Parathyroid adenoma (tissue), 2 donors: ENCODE measurements at regions not wholly inside any gene's neighbourhood (a gene's known extent, or its start where the extent isn't known, plus 50 kb on each side); places are given as distances from the start of the nearest gene placed in this dataset.

Experiments
- H2AFZ ChIP-seq: fragments of 300-600 bp; sonication (generic); one replicate; pipeline ENCODE4 v1.7.0; 2017; ENCODE audit warnings: antibody characterized with exemption, mild to moderate bottlenecking
- H3K27ac ChIP-seq: fragments of 300-600 bp; sonication (generic); one replicate; pipeline ENCODE4 v1.7.0; 2017
- H3K27me3 ChIP-seq: fragments of 300-600 bp; sonication (generic); one replicate; pipeline ENCODE4 v1.7.0; 2017; ENCODE audit warnings: low read length; ENCODE audit not compliant: control insufficient read depth, insufficient read depth
- H3K36me3 ChIP-seq: fragments of 300-600 bp; sonication (generic); one replicate; pipeline ENCODE4 v1.7.0; 2017; ENCODE audit warnings: low read length; ENCODE audit not compliant: control insufficient read depth, insufficient read depth
- H3K4me1 ChIP-seq: fragments of 300-600 bp; sonication (generic); one replicate; pipeline ENCODE4 v1.7.0; 2017; ENCODE audit warnings: control low read depth
- H3K4me2 ChIP-seq: fragments of 300-600 bp; sonication (generic); one replicate; pipeline ENCODE4 v1.7.0; 2017; ENCODE audit warnings: low read length
- H3K4me3 ChIP-seq: fragments of 300-600 bp; sonication (generic); one replicate; pipeline ENCODE4 v1.7.0; 2017; ENCODE audit warnings: low read depth, low read length
- H3K79me2 ChIP-seq: fragments of 300-600 bp; sonication (generic); one replicate; pipeline ENCODE4 v1.7.0; 2017; ENCODE audit warnings: control low read depth
- H3K9ac ChIP-seq: fragments of 300-600 bp; sonication (generic); one replicate; pipeline ENCODE4 v1.7.0; 2017; ENCODE audit warnings: mild to moderate bottlenecking
- H3K9me3 ChIP-seq: fragments of 300-600 bp; sonication (generic); one replicate; pipeline ENCODE4 v1.7.0; 2017; ENCODE audit warnings: low read length; ENCODE audit not compliant: control insufficient read depth
- CTCF ChIP-seq: fragments of 300-600 bp; sonication (generic); IDR thresholded peaks from one replicate; pipeline ENCODE4 v1.7.0; 2017; ENCODE audit warnings: antibody characterized with exemption, mild to moderate bottlenecking
- donor health status: primary hyperparathyroidism.

GRCh38 chr6:142693441-142693840, 251.5 kb downstream of the HIVEP2 start:
- Histone ChIP-seq H3K4me3 (no peak overlapping the region), H3K9ac (no peak overlapping the region), H3K9me3 (no peaks in the 10 kb centered on the region), H3K27me3 (no peaks in the 10 kb centered on the region), H3K4me1 (no peaks in the 10 kb centered on the region), H3K79me2 (no peaks in the 10 kb centered on the region), H3K36me3 (no peaks in the 10 kb centered on the region), H3K4me2 (no peak overlapping the region), H3K27ac (no peak overlapping the region), H2AFZ (no peak overlapping the region)
- TF ChIP-seq CTCF = no peak

- H2AFZ ChIP-seq = no peak overlapping the region
- no peaks in the 10 kb centered on the region for H3K36me3 ChIP-seq
- H3K4me3 ChIP-seq = no peak overlapping the region
- no peak overlapping the region for H3K27ac ChIP-seq
- H3K4me1 ChIP-seq = no peaks in the 10 kb centered on the region
- TF ChIP-seq CTCF = no peak
- H3K27me3 ChIP-seq = no peaks in the 10 kb centered on the region
- H3K4me2 ChIP-seq = no peak overlapping the region
- no peak overlapping the region for H3K9ac ChIP-seq
- no peaks in the 10 kb centered on the region for H3K9me3 ChIP-seq
- H3K79me2 ChIP-seq = no peaks in the 10 kb centered on the region
These were observed 250.9 kb downstream of the HIVEP2 start for GRCh38 chr6:142694054-142694453.

DNA sequence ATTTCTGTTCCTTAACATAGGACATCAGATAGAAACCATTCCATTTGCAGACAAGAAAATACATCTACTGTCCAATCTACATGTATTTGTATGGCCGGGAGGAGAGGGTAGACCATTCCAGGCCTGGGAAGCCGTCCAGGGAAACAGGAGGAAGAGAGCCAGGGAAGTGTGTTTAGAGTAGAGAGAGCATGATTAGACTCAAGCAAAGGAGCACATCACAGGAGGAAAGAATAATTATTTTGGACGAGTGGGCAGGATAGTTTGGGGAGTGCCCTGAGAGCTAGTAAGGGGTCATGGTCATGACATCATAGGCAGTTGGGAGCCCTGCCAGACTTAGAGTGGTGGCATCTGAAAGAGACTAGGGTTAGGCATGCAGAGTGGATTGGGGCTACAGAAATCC, 250.0 kb downstream of the HIVEP2 start:
- Histone ChIP-seq H3K4me2 (no peak overlapping the region), H3K9ac (no peak overlapping the region), H3K4me3 (no peak overlapping the region), H2AFZ (no peak overlapping the region), H3K9me3 (no peaks in the 10 kb centered on the region), H3K27me3 (no peaks in the 10 kb centered on the region), H3K4me1 (no peaks in the 10 kb centered on the region), H3K79me2 (no peaks in the 10 kb centered on the region), H3K27ac (no peak overlapping the region), H3K36me3 (no peaks in the 10 kb centered on the region)
- no peak for TF ChIP-seq CTCF

- no peaks in the 10 kb centered on the region for H3K79me2 ChIP-seq
- no peaks in the 10 kb centered on the region for H3K27me3 ChIP-seq
- no peaks in the 10 kb centered on the region for H3K9me3 ChIP-seq
- no peak overlapping the region for H3K9ac ChIP-seq
- H3K27ac ChIP-seq = no peak overlapping the region
- H3K36me3 ChIP-seq = no peaks in the 10 kb centered on the region
- H3K4me2 ChIP-seq = no peak overlapping the region
- no peaks in the 10 kb centered on the region for H3K4me1 ChIP-seq
- H2AFZ ChIP-seq = no peak overlapping the region
- no peak overlapping the region for H3K4me3 ChIP-seq
- TF ChIP-seq CTCF = no peak
These were observed 248.6 kb downstream of the HIVEP2 start for GRCh38 chr6:142696123-142697000.

- no peaks in the 10 kb centered on the region for H3K36me3 ChIP-seq
- no peak overlapping the region for H3K9ac ChIP-seq
- no peak overlapping the region for H3K4me3 ChIP-seq
- no peak for TF ChIP-seq CTCF
- no peaks in the 10 kb centered on the region for H3K9me3 ChIP-seq
- H3K27me3 ChIP-seq = no peaks in the 10 kb centered on the region
- no peaks in the 10 kb centered on the region for H3K4me1 ChIP-seq
- no peak overlapping the region for H3K27ac ChIP-seq
- no peak overlapping the region for H3K4me2 ChIP-seq
- H2AFZ ChIP-seq = no peak overlapping the region
- no peaks in the 10 kb centered on the region for H3K79me2 ChIP-seq
These were observed 248.0 kb downstream of the HIVEP2 start for GRCh38 chr6:142697001-142697335.
